ENCODE measurements at regions not wholly inside any gene's neighbourhood (a gene's known extent, or its start where the extent isn't known, plus 50 kb on each side); places are given as distances from the start of the nearest gene placed in this dataset.

GRCh38 chr16:86960266-86960665 lies 356.9 kb downstream of the C16orf95 start:
- Histone ChIP-seq H4K20me1 (ENCODE audit: insufficient read depth, poor library complexity, severe bottlenecking) (no peaks in the 10 kb centered on the region), H3K27ac (no peak overlapping the region), H3K4me1 (ENCODE audit: insufficient read depth) (peaks cover 9% of the 10 kb centered on the region), H3K9me2 (replicated peaks; ENCODE audit: insufficient read depth) (no peaks in the 10 kb centered on the region), H3K27me3 (peaks cover 7% of the 10 kb centered on the region), H3K4me3 (no peak overlapping the region), H3K79me2 (no peaks in the 10 kb centered on the region), H3K36me3 (replicated peaks; ENCODE audit: insufficient read depth, low read depth) (no peaks in the 10 kb centered on the region), H2AFZ (no peak overlapping the region), H3K9me3 (ENCODE audit: low read depth) (no peaks in the 10 kb centered on the region), H3K4me2 (no peak overlapping the region)
- DNase-seq (ENCODE audit: low spot score): no peak
- TF ChIP-seq CTCF (IDR thresholded peaks at IDR 0.05; ENCODE audit: poor library complexity): no peak
- no peak for TF ChIP-seq EZH2phosphoT487 (IDR thresholded peaks at IDR 0.05; ENCODE audit: low read depth, severe bottlenecking, unreplicated experiment)
- TF ChIP-seq EZH2 (IDR thresholded peaks at IDR 0.05; ENCODE audit: borderline replicate concordance): no peak
- WGBS (ENCODE audit: low lambda C conversion rate, missing lambda C conversion rate): 89% methylated on average over 10 of the region's 10 CpGs

- no peak overlapping the region for H3K4me2 ChIP-seq
- H3K27me3 ChIP-seq: peaks cover 7% of the 10 kb centered on the region
- DNase-seq (ENCODE audit: low spot score): no peak
- H3K9me2 ChIP-seq (replicated peaks; ENCODE audit: insufficient read depth): no peaks in the 10 kb centered on the region
- H2AFZ ChIP-seq: no peak overlapping the region
- H3K4me1 ChIP-seq (ENCODE audit: insufficient read depth): peaks cover 9% of the 10 kb centered on the region
- H4K20me1 ChIP-seq (ENCODE audit: insufficient read depth, poor library complexity, severe bottlenecking): no peaks in the 10 kb centered on the region
- TF ChIP-seq EZH2phosphoT487 (IDR thresholded peaks at IDR 0.05; ENCODE audit: low read depth, severe bottlenecking, unreplicated experiment) (no peak), CTCF (IDR thresholded peaks at IDR 0.05; ENCODE audit: poor library complexity) (no peak), EZH2 (IDR thresholded peaks at IDR 0.05; ENCODE audit: borderline replicate concordance) (no peak)
- no peak overlapping the region for H3K27ac ChIP-seq
- H3K36me3 ChIP-seq (replicated peaks; ENCODE audit: insufficient read depth, low read depth): no peaks in the 10 kb centered on the region
- H3K79me2 ChIP-seq: no peaks in the 10 kb centered on the region
- H3K9me3 ChIP-seq (ENCODE audit: low read depth): no peaks in the 10 kb centered on the region
- H3K4me3 ChIP-seq: no peak overlapping the region
- 57% methylated on average over 17 of the region's 17 CpGs for WGBS (ENCODE audit: low lambda C conversion rate, missing lambda C conversion rate)
Measured at GRCh38 chr16:86961171-86961601, 356.0 kb downstream of the C16orf95 start.

- TF ChIP-seq EZH2phosphoT487 (IDR thresholded peaks at IDR 0.05; ENCODE audit: low read depth, severe bottlenecking, unreplicated experiment): no peak
- no peak for TF ChIP-seq CTCF (IDR thresholded peaks at IDR 0.05; ENCODE audit: poor library complexity)
- no peak for TF ChIP-seq EZH2 (IDR thresholded peaks at IDR 0.05; ENCODE audit: borderline replicate concordance)
- 91% methylated on average over 7 of the region's 7 CpGs for WGBS (ENCODE audit: low lambda C conversion rate, missing lambda C conversion rate)
- Histone ChIP-seq H3K4me3 (no peak overlapping the region), H3K27ac (no peak overlapping the region), H3K36me3 (replicated peaks; ENCODE audit: insufficient read depth, low read depth) (no peaks in the 10 kb centered on the region), H3K9me3 (ENCODE audit: low read depth) (no peaks in the 10 kb centered on the region), H2AFZ (no peak overlapping the region), H3K27me3 (peaks cover 7% of the 10 kb centered on the region), H3K79me2 (no peaks in the 10 kb centered on the region), H3K4me1 (ENCODE audit: insufficient read depth) (peaks cover 9% of the 10 kb centered on the region), H3K9me2 (replicated peaks; ENCODE audit: insufficient read depth) (no peaks in the 10 kb centered on the region), H3K4me2 (no peak overlapping the region), H4K20me1 (ENCODE audit: insufficient read depth, poor library complexity, severe bottlenecking) (no peaks in the 10 kb centered on the region)
- DNase-seq (ENCODE audit: low spot score): no peak
Measured at GRCh38 chr16:86962259-86962658, 354.9 kb downstream of the C16orf95 start.

GRCh38 chr16:86962913-86963312 lies 354.3 kb downstream of the C16orf95 start:
- Histone ChIP-seq H3K4me3 (no peak overlapping the region), H3K4me1 (ENCODE audit: insufficient read depth) (peaks cover 9% of the 10 kb centered on the region), H3K36me3 (replicated peaks; ENCODE audit: insufficient read depth, low read depth) (no peaks in the 10 kb centered on the region), H3K27me3 (peaks cover 7% of the 10 kb centered on the region), H3K9me2 (replicated peaks; ENCODE audit: insufficient read depth) (no peaks in the 10 kb centered on the region), H3K9me3 (ENCODE audit: low read depth) (no peaks in the 10 kb centered on the region), H3K27ac (no peak overlapping the region), H3K4me2 (no peak overlapping the region), H4K20me1 (ENCODE audit: insufficient read depth, poor library complexity, severe bottlenecking) (no peaks in the 10 kb centered on the region), H3K79me2 (no peaks in the 10 kb centered on the region), H2AFZ (no peak overlapping the region)
- DNase-seq (ENCODE audit: low spot score): no peak
- no peak for TF ChIP-seq CTCF (IDR thresholded peaks at IDR 0.05; ENCODE audit: poor library complexity)
- TF ChIP-seq EZH2phosphoT487 (IDR thresholded peaks at IDR 0.05; ENCODE audit: low read depth, severe bottlenecking, unreplicated experiment): no peak
- TF ChIP-seq EZH2 (IDR thresholded peaks at IDR 0.05; ENCODE audit: borderline replicate concordance): no peak
- WGBS (ENCODE audit: low lambda C conversion rate, missing lambda C conversion rate): 75% methylated on average over 11 of the region's 11 CpGs

Measured in hepatocyte (in vitro differentiated cells).